ENCODE measurements at regions not wholly inside any gene's neighbourhood (a gene's known extent, or its start where the extent isn't known, plus 50 kb on each side); places are given as distances from the start of the nearest gene placed in this dataset.

DNA sequence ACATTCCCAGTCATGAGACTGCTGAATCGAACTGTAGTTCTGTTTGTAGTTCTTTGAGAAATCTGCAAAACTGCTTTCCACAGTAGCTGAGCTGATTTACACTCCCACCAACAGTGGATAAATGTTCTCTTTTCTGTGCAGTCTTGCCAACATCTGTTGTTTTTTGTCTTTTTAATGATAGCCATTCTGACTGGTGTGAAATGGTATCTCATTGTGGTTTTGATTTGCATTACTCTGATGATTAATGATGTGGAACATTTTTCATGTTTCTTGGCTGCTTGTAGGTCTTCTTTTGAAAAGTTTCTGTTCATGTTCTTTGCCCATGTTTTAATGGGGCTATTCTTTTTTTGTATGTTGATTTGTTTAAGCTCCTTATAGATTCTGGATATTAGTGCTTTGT, 187.3 kb upstream of the TLE4 start:
- TF ChIP-seq RBBP5 (IDR thresholded peaks at IDR 0.05; ENCODE audit: borderline replicate concordance, low read depth, low read length) (no peak), BRCA1 (IDR thresholded peaks at IDR 0.05; ENCODE audit: low read depth, low read length) (no peak), FOSL1 (IDR thresholded peaks at IDR 0.05; ENCODE audit: insufficient read depth, low read depth, low read length) (no peak), EZH2 (IDR thresholded peaks at IDR 0.05; ENCODE audit: low read depth, low read length, severe bottlenecking) (no peak), CBX5 (IDR thresholded peaks at IDR 0.05; ENCODE audit: low read depth, low read length) (no peak), YY1 (IDR thresholded peaks at IDR 0.05; ENCODE audit: low read depth, low read length) (no peak)
- TF ChIP-seq, protein P1, sequence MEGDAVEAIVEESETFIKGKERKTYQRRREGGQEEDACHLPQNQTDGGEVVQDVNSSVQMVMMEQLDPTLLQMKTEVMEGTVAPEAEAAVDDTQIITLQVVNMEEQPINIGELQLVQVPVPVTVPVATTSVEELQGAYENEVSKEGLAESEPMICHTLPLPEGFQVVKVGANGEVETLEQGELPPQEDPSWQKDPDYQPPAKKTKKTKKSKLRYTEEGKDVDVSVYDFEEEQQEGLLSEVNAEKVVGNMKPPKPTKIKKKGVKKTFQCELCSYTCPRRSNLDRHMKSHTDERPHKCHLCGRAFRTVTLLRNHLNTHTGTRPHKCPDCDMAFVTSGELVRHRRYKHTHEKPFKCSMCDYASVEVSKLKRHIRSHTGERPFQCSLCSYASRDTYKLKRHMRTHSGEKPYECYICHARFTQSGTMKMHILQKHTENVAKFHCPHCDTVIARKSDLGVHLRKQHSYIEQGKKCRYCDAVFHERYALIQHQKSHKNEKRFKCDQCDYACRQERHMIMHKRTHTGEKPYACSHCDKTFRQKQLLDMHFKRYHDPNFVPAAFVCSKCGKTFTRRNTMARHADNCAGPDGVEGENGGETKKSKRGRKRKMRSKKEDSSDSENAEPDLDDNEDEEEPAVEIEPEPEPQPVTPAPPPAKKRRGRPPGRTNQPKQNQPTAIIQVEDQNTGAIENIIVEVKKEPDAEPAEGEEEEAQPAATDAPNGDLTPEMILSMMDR (IDR thresholded peaks at IDR 0.05; ENCODE audit: control extremely low read depth in 1 of 3, insufficient read depth in 1 of 3, low read depth in 1 of 3, low read length in 3 of 3), result no peak
